IPS DF 6.9 (cell line): ENCODE measurements at regions not wholly inside any gene's neighbourhood (a gene's known extent, or its start where the extent isn't known, plus 50 kb on each side); places are given as distances from the start of the nearest gene placed in this dataset.
"Not testable (repeated sequence)": the region's sequence is repeated elsewhere in the genome, so short reads cannot be mapped to it uniquely, and the experiment has no call there.

Experiments
- DNase-seq: peaks from one replicate; pipeline ENCODE4 v3.0.0-alpha.2; 2013; ENCODE audit warnings: low read depth, low spot score
- H3K27ac ChIP-seq: one replicate; pipeline ENCODE4 v1.5.1; 2013; ENCODE audit warnings: low read length, control low read depth
- H3K27me3 ChIP-seq: 2 replicates; pipeline ENCODE4 v1.6.1; 2013; ENCODE audit warnings: mild to moderate bottlenecking, low read length; ENCODE audit not compliant: control insufficient read depth, insufficient read depth
- H3K36me3 ChIP-seq: 2 replicates; pipeline ENCODE4 v1.6.1; 2013; ENCODE audit warnings: low read length; ENCODE audit not compliant: control insufficient read depth, insufficient read depth
- H3K4me1 ChIP-seq: 2 replicates; pipeline ENCODE4 v1.6.1; 2013; ENCODE audit warnings: low read length; ENCODE audit not compliant: control insufficient read depth, insufficient read depth
- H3K4me3 ChIP-seq: 2 replicates; pipeline ENCODE4 v1.5.1; 2013; ENCODE audit warnings: mild to moderate bottlenecking, low read length
- H3K9me3 ChIP-seq: 2 replicates; pipeline ENCODE4 v1.6.1; 2013; ENCODE audit warnings: low read length, inconsistent platforms; ENCODE audit not compliant: control insufficient read depth, insufficient read depth
- WGBS: extraction: QIAGEN DNeasy Blood & Tissue Kit; methylation state at CpG from one replicate; pipeline ENCODE4 v1.1.7; 2013; ENCODE audit warnings: mixed read lengths, missing lambda C conversion rate; ENCODE audit not compliant: insufficient read length, insufficient coverage; 5-methylcytosine and 5-hydroxymethylcytosine counted together

DNA sequence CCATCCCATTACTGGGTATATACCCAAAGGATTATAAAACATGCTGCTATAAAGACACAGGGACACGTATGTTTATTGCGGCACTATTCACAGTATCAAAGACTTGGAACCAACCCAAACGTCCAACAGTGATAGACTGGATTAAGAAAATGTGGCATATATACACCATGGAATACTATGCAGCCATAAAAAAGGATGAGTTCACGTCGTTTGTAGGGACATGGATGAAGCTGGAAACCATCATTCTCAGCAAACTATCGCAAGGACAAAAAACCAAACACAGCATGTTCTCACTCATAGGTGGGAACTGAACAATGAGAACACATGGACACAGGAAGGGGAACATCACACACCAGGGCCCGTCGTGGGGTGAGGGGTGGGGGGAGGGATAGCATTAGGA lies 106.1 kb downstream of the CHD1L start:
- H3K27me3 ChIP-seq, H3K4me1 ChIP-seq, DNase-seq, H3K9me3 ChIP-seq, H3K36me3 ChIP-seq, H3K4me3 ChIP-seq, H3K27ac ChIP-seq: not testable (repeated sequence)
- no CpG with 5 or more reads among the region's 8 CpGs for WGBS

DNA sequence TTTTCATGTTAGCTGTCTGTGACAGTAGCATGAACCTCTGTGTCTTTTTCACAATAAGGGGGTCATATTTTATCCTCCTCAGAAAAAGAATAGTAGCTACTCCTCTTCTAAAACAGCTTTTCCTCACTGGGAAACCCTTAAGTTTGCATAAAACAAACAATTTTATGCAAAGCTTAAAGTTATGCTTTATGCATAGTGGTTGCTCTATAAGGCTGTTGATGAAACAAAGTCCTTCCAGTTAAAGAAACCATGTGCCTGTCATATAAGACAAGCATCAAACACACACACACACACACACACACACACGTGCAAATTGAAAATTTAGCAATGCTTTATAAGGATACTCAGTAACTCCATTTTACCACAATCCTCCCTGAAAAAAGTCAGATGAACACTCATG lies 107.0 kb downstream of the CHD1L start:
- no CpG with 5 or more reads among the region's 1 CpG for WGBS
- Histone ChIP-seq H3K4me1 (no peaks in the 10 kb centered on the region), H3K9me3 (no peaks in the 10 kb centered on the region), H3K27me3 (no peaks in the 10 kb centered on the region), H3K4me3 (no peak overlapping the region), H3K27ac (no peak overlapping the region), H3K36me3 (no peaks in the 10 kb centered on the region)
- no peak for DNase-seq

- no peaks in the 10 kb centered on the region for H3K27me3 ChIP-seq
- H3K4me3 ChIP-seq = no peak overlapping the region
- no CpG with 5 or more reads among the region's 3 CpGs for WGBS
- H3K36me3 ChIP-seq = no peaks in the 10 kb centered on the region
- H3K27ac ChIP-seq = no peak overlapping the region
- H3K9me3 ChIP-seq = no peaks in the 10 kb centered on the region
- no peak for DNase-seq
- H3K4me1 ChIP-seq = no peaks in the 10 kb centered on the region
Measured at GRCh38 chr1:147351140-147351835, 108.8 kb downstream of the CHD1L start.

DNA sequence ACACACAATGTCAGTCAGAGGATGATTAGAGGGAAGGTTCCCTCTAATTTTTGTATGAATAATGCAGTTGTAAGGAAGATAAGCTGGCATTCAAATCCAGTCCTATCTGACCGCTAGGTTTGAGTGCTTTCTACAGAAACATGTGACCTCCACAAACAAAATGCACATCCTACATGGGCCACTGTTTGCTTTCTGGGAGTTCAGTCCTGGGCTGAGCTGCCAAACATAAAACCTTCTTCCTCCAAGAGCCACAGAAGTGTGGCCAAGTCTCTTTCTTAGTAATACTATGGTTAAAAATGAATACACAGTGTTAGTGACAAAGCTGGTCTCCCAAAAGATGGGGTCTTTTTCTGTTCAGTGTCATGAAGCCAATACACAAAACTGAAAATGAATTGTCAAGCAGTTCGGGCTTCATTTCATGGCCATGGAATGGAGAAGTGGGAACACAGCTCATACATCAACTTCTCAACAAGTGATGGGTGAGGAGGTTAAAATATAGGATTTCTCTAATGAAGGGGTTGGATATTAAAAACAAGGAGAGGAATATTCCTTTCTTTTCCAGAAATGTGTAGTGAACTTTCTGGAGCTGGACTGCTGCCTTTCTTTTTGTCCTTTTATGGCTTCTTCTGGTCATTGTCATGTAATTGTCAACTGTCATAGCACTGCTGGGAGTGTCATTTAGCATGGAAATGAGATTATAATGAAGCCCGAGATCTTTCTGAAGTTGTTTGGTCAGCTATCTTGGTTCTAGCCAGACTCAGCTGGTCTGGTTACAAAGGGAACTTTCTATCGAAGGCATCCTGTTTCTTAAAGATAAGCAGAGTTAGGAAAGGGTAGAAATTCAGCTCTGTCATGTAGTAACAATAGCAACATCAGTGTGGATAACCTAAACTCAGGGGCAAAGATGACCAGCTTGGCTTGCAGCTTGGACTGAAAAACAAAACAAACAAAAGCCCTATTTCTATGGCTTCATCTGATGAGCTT lies 135.1 kb downstream of the CHD1L start:
- no peak overlapping the region for H3K4me3 ChIP-seq
- H3K27ac ChIP-seq = no peak overlapping the region
- no peaks in the 10 kb centered on the region for H3K27me3 ChIP-seq
- H3K36me3 ChIP-seq = no peaks in the 10 kb centered on the region
- DNase-seq = no peak
- no CpG with 5 or more reads among the region's 4 CpGs for WGBS
- no peaks in the 10 kb centered on the region for H3K9me3 ChIP-seq
- no peaks in the 10 kb centered on the region for H3K4me1 ChIP-seq

DNA sequence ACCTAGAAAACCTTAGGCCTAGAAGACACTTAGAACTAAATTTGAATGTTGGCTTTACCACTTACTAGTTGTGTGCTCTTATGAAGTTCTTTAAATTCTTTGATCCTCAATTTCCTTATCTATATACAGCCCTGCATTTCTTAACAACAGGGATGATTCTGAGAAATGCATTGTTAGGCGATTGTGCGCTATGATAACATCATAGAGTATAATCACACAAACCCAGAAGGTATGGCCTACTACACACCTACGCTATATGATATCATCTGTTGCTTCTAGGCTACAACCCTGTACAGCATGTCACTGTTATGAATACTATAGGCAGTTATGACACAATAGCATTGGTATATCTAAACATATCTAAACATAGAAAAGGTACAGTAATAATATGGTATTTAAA lies 137.4 kb downstream of the CHD1L start:
- H3K27me3 ChIP-seq = no peaks in the 10 kb centered on the region
- WGBS = no CpG with 5 or more reads among the region's 3 CpGs

DNA sequence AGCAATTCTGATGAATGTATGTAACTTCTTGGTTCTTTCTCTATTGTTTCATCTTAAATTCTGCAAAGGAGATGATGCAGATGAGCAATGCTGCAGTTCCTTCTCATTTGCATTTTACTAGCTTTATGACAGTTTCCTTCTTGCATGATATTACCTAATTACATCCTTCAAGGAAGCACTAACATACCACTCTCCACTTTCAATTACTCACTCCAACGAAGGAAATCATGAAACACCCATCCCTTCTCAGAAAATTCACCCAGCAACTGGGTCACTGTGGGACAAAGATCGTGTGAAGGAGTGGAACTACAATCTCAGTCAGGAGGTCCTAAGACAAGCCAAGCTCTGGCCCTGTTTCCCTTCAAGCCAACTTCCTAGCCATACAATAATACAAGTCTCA lies 142.3 kb downstream of the CHD1L start:
- DNase-seq = no peak
- Histone ChIP-seq H3K27me3 (no peaks in the 10 kb centered on the region), H3K4me1 (no peaks in the 10 kb centered on the region), H3K4me3 (no peak overlapping the region), H3K27ac (no peak overlapping the region), H3K36me3 (no peaks in the 10 kb centered on the region), H3K9me3 (no peaks in the 10 kb centered on the region)
- WGBS = 100% methylated on average over 1 of the region's 2 CpGs

More for the DNA sequence above, 137.4 kb downstream of the CHD1L start:
- Histone ChIP-seq H3K4me1 (no peaks in the 10 kb centered on the region), H3K9me3 (no peaks in the 10 kb centered on the region), H3K27ac (no peak overlapping the region), H3K4me3 (no peak overlapping the region), H3K36me3 (no peaks in the 10 kb centered on the region)
- DNase-seq = no peak

- Histone ChIP-seq H3K4me3 (no peak overlapping the region), H3K9me3 (no peaks in the 10 kb centered on the region), H3K27ac (no peak overlapping the region), H3K36me3 (no peaks in the 10 kb centered on the region), H3K4me1 (no peaks in the 10 kb centered on the region), H3K27me3 (no peaks in the 10 kb centered on the region)
- DNase-seq = no peak
- WGBS = no CpG with 5 or more reads among the region's 4 CpGs
Measured at GRCh38 chr1:147388969-147389368, 146.5 kb downstream of the CHD1L start.

DNA sequence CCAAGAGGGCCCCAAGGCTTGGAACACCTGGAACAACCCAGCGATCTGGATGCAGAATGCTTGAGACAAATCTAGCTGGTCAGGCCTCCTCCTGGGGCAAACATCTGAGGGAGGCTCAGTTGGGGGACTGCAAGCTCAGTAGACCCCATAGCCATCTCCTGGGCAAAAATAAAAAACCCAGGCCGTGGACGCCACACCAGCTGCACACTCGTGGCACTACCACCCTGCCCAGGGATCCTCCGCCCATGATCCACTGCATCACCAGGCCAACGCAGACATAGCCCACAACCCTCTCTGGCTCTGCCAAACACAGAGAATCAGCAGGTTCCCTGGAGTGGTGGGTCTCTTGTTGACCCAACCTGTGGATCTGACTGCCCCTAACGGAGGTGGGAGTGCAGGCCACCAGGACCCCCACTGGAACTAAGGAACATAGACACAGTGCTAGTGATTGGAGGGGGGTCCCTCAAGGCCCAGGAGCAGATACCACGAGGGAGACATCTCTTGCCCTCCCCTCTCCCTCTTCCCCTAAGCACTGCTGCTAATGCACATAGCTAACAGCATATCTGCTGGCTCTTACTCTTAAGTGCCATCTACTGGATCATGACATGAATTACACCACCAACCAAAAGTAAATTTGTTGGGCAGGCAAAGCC lies 147.2 kb downstream of the CHD1L start:
- Histone ChIP-seq H3K36me3 (no peaks in the 10 kb centered on the region), H3K9me3 (no peaks in the 10 kb centered on the region), H3K4me1 (no peaks in the 10 kb centered on the region), H3K4me3 (no peak overlapping the region), H3K27me3 (no peaks in the 10 kb centered on the region), H3K27ac (no peak overlapping the region)
- peak; percentile 48 for DNase-seq
- WGBS = no CpG with 5 or more reads among the region's 8 CpGs

- H3K4me3 ChIP-seq = no peak overlapping the region
- no peaks in the 10 kb centered on the region for H3K36me3 ChIP-seq
- no peak overlapping the region for H3K27ac ChIP-seq
- no peaks in the 10 kb centered on the region for H3K27me3 ChIP-seq
- H3K4me1 ChIP-seq = no peaks in the 10 kb centered on the region
- no CpG with 5 or more reads among the region's 3 CpGs for WGBS
- no peaks in the 10 kb centered on the region for H3K9me3 ChIP-seq
- no peak for DNase-seq
Measured at GRCh38 chr1:147390185-147390542, 147.7 kb downstream of the CHD1L start.

DNA sequence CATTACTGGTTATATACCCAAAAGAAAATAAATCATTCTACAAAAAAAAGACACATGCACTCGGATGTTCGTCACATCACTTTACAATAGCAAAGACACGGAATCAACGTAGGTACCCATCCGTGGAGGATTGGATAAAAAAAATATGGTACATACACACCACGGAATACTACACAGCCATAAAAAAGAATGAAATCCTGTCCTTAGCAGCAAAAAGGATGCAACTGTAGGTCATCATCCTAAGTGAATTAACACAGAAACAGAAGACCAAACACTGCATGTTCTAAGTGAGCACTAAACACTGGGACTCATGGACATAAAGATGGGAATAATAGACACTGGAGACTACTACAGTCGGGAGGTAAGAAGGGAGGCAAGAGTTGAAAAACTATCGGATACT lies 148.6 kb downstream of the CHD1L start:
- Histone ChIP-seq H3K4me3 (no peak overlapping the region), H3K27me3 (no peaks in the 10 kb centered on the region), H3K9me3 (no peaks in the 10 kb centered on the region), H3K36me3 (no peaks in the 10 kb centered on the region), H3K4me1 (no peaks in the 10 kb centered on the region), H3K27ac (no peak overlapping the region)
- WGBS = no CpG with 5 or more reads among the region's 8 CpGs
- no peak for DNase-seq
